ENCODE measurements at regions not wholly inside any gene's neighbourhood (a gene's known extent, or its start where the extent isn't known, plus 50 kb on each side); places are given as distances from the start of the nearest gene placed in this dataset.

GRCh38 chr3:153001210-153002078 is 160.6 kb upstream of the RAP2B start:
- H3K27ac ChIP-seq, result peak overlapping the region in 1 of 4 donors; percentile 28
- TF ChIP-seq EP300 (IDR thresholded peaks at IDR 0.05; ENCODE audit: low read depth) (no peak), CTCF (IDR thresholded peaks at IDR 0.05) (no peak), POLR2AphosphoS5 (IDR thresholded peaks at IDR 0.05) (no peak), POLR2A (IDR thresholded peaks at IDR 0.05) (no peak)
- WGBS, 2 donors (ENCODE audit: low coverage in 1 of 2), result 57 to 66% methylated on average over 4 of the region's 4 CpGs
- H3K4me3 ChIP-seq, result no peak overlapping the region
- H3K27me3 ChIP-seq, result no peaks in the 10 kb centered on the region
- intact Hi-C loops (cut with DNase I; ENCODE audit: low total_unique reads), result no loop called here
- in situ Hi-C loops (cut with MboI; ENCODE audit: low pct_ligation_motif_present in 1 of 4, low pct_unique_long_range_greater_than_20kb in 1 of 4, low sequenced_read_pairs in 3 of 4), result no loop called here
- H3K9me3 ChIP-seq, result no peaks in the 10 kb centered on the region
- H3K36me3 ChIP-seq, result no peaks in the 10 kb centered on the region
- peaks cover 0 to 14% (median 5%) of the 10 kb centered on the region in 4 donors for H3K4me1 ChIP-seq
- DNase-seq, result no peak

GRCh38 chr3:153003441-153003840 is 158.6 kb upstream of the RAP2B start:
- H3K36me3 ChIP-seq, result no peaks in the 10 kb centered on the region
- in situ Hi-C loops (cut with MboI; ENCODE audit: low pct_ligation_motif_present in 1 of 4, low pct_unique_long_range_greater_than_20kb in 1 of 4, low sequenced_read_pairs in 3 of 4) (no loop called here), intact Hi-C loops (cut with DNase I; ENCODE audit: low total_unique reads) (no loop called here)
- no peak overlapping the region for H3K4me3 ChIP-seq
- no peaks in the 10 kb centered on the region for H3K27me3 ChIP-seq
- no peaks in the 10 kb centered on the region for H3K9me3 ChIP-seq
- TF ChIP-seq POLR2A (IDR thresholded peaks at IDR 0.05) (no peak), CTCF (IDR thresholded peaks at IDR 0.05) (no peak), EP300 (IDR thresholded peaks at IDR 0.05; ENCODE audit: low read depth) (no peak), POLR2AphosphoS5 (IDR thresholded peaks at IDR 0.05) (no peak)
- no peak for DNase-seq
- H3K4me1 ChIP-seq, result peaks cover 0 to 14% (median 5%) of the 10 kb centered on the region in 4 donors
- H3K27ac ChIP-seq, result no peak overlapping the region
- 79 to 80% methylated on average over 2 of the region's 2 CpGs for WGBS, 2 donors (ENCODE audit: low coverage in 1 of 2)

- in situ Hi-C loops (cut with MboI; ENCODE audit: low pct_ligation_motif_present in 1 of 4, low pct_unique_long_range_greater_than_20kb in 1 of 4, low sequenced_read_pairs in 3 of 4) (no loop called here), intact Hi-C loops (cut with DNase I; ENCODE audit: low total_unique reads) (no loop called here)
- no peaks in the 10 kb centered on the region for H3K36me3 ChIP-seq
- no peaks in the 10 kb centered on the region for H3K9me3 ChIP-seq
- TF ChIP-seq POLR2AphosphoS5 (IDR thresholded peaks at IDR 0.05), result no peak
- no peak for TF ChIP-seq POLR2A (IDR thresholded peaks at IDR 0.05)
- TF ChIP-seq EP300 (IDR thresholded peaks at IDR 0.05; ENCODE audit: low read depth), result no peak
- no peak for TF ChIP-seq CTCF (IDR thresholded peaks at IDR 0.05)
- DNase-seq, result no peak
- no peaks in the 10 kb centered on the region for H3K27me3 ChIP-seq
- H3K27ac ChIP-seq, result no peak overlapping the region
- H3K4me1 ChIP-seq, result peaks cover 0 to 14% (median 5%) of the 10 kb centered on the region in 4 donors
- WGBS, 2 donors (ENCODE audit: low coverage in 1 of 2), result 27 to 32% methylated on average over 1 of the region's 1 CpG
- H3K4me3 ChIP-seq, result no peak overlapping the region
Measured at GRCh38 chr3:153003862-153004261, 158.2 kb upstream of the RAP2B start.

GRCh38 chr3:153008226-153008625 is 153.8 kb upstream of the RAP2B start:
- Histone ChIP-seq H3K4me1 (peaks cover 0 to 6% (median 2%) of the 10 kb centered on the region in 4 donors), H3K36me3 (no peaks in the 10 kb centered on the region), H3K27ac (no peak overlapping the region), H3K4me3 (no peak overlapping the region), H3K27me3 (no peaks in the 10 kb centered on the region), H3K9me3 (no peaks in the 10 kb centered on the region)
- DNase-seq, result no peak
- in situ Hi-C loops (cut with MboI; ENCODE audit: low pct_ligation_motif_present in 1 of 4, low pct_unique_long_range_greater_than_20kb in 1 of 4, low sequenced_read_pairs in 3 of 4), result no loop called here
- TF ChIP-seq EP300 (IDR thresholded peaks at IDR 0.05; ENCODE audit: low read depth), result no peak
- no peak for TF ChIP-seq POLR2AphosphoS5 (IDR thresholded peaks at IDR 0.05)
- TF ChIP-seq CTCF (IDR thresholded peaks at IDR 0.05), result no peak
- TF ChIP-seq POLR2A (IDR thresholded peaks at IDR 0.05), result no peak
- intact Hi-C loops (cut with DNase I; ENCODE audit: low total_unique reads), result no loop called here
- 81 to 94% methylated on average over 3 of the region's 3 CpGs for WGBS, 2 donors (ENCODE audit: low coverage in 1 of 2)

All from transverse colon (tissue), 4 donors.